Stimulated activated CD4-positive, alpha-beta T cell treated with anti-CD3 and anti-CD28 coated beads, Interleukin-1b, Interleukin-23, amount 100 ng/mL, for 24 hours (primary cell): ENCODE measurements at regions not wholly inside any gene's neighbourhood (a gene's known extent, or its start where the extent isn't known, plus 50 kb on each side); places are given as distances from the start of the nearest gene placed in this dataset.

ENCODE experiments used
- DNase-seq, 4 experiments: peaks; one replicate each; pipeline ENCODE4 v3.0.0-alpha.2; 2020; ENCODE audit warnings: low read depth in 4 of 4, low spot score in 1 of 4

DNA sequence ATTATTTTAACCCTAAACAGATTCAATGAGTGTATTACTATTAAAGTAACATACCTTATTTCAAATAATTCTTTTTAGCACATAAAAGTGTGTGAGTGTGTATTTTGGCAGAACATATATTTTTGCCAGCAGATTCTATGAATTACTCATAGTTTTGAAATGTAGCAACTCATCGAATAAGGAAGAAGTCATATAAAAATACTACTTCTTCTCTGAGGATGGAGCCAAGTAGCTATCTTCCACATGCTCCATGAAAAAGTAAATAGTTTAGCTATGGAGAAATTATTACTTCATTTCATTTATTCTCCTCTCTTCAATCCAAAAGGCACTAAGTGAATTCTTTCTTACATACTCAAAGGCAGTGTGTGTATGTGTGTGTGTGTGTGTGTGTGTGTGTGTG, 1090.4 kb upstream of the CDH6 start:
- DNase-seq: no peak

DNA sequence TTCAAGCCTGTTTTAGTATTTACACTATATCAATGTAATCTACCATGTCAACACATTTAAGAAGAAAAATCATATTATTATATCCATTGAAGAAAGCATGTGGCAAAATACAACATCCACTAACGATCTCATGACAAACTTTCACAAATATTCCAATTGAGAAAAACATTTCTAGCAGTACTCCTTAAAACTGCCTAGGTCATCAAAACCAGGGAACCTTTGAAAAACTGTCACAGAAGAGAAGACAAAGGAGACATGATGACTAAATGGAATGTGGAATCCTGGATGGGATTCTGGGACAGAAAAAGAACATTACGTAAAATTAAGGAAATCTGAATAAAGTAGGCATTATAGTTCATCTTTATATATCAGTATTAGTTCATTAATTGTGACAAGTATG, 1091.3 kb upstream of the CDH6 start:
- DNase-seq: no peak

DNA sequence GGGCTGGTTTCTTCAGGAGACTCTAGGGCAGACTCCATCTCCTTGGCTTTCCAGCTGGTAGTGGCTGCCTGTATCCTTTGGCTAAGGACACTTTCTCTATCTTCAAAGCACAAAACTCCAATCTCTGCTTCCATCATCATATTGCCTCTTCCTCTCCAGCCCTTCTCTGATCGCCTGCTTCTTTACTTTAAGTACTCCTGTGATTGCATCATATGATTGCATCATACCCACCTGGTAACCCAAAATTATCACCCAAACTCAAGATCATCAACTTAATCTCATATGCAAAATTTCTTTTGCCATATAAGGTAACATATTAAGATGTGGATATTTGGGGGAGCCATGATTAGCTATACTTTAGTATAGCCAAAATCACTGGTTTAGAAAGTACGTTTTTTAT, 1092.6 kb upstream of the CDH6 start:
- DNase-seq: no peak

DNA sequence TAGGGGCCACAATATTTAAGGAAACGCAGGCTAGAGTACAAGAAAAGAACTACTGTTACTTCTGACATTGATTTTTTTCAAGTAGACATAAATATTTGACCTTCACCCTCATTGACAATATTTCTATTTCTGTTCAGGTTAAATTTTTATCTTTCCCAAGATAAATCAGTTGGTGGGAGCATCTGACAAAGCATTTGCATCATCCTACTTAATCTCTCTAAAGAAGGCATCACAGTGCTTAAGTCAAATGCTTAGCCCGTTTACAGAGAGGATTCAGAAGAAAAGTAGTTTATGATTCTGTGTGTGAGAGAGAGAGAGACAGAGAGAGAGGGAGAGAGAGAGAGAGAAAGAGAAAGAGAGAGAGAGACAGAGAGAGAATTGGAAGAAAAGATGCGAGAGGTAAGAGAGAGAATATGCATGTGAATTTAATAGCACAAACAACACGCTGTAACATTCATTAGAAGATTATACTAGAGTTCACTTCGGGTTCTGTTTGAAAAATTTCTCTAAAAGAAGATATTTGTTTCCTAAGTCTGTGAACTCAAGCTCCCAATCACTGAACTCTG, 1093.3 kb upstream of the CDH6 start:
- no peak for DNase-seq

DNA sequence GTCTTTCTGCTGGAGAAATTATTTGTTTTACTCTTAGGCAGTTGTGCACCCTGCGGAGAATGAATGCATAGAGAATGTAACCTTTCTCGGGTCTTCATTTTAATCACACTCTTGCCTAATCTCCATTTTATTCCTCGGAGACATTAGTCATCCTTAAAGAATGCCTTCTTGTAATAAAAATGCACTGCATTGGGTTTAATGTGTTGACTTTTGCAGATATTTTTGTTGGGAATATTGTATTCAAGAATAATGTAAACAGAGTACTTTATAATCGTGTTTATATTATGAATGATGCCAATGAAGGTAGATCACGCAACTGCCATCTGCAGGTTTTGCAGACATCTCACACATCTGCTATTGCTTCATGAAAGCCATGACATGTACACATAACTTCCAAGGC, 1093.9 kb upstream of the CDH6 start:
- no peak for DNase-seq

DNA sequence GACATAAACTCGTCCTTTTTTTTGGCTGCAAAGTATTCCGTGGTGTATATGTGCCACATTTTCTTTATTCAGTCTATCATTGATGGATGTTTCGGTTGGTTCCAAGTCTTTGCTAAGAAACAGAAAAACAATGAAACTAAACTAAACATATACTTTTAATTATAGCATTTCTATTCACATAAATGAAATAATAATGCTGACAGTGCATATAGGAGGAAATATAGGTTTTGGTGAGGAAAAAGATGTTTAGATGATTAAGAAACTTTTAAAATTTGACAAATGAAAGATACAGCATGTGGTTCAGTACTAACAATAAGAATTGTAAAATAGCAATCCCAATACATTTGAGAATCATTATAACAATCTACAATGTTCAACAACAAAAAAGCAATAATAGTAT, 1094.5 kb upstream of the CDH6 start:
- no peak for DNase-seq

DNA sequence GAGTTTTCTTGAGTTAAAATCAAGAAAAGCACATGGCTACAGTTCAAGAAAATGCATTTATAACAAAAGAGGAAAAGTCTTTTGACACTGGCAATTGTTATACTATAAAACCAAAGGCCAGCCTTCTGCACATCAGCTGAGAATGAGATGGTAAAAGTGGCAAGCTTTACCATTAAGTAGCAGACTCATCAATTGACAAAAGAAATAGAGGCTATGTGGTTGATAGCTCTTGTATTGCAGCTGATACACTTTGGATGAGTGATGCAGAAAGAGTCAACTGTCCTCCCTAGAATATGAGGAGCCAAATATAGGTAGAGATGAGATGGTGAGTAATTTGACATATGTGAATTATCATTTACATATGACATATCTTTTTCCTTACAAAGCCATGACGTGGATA, 1100.9 kb upstream of the CDH6 start:
- no peak for DNase-seq

DNA sequence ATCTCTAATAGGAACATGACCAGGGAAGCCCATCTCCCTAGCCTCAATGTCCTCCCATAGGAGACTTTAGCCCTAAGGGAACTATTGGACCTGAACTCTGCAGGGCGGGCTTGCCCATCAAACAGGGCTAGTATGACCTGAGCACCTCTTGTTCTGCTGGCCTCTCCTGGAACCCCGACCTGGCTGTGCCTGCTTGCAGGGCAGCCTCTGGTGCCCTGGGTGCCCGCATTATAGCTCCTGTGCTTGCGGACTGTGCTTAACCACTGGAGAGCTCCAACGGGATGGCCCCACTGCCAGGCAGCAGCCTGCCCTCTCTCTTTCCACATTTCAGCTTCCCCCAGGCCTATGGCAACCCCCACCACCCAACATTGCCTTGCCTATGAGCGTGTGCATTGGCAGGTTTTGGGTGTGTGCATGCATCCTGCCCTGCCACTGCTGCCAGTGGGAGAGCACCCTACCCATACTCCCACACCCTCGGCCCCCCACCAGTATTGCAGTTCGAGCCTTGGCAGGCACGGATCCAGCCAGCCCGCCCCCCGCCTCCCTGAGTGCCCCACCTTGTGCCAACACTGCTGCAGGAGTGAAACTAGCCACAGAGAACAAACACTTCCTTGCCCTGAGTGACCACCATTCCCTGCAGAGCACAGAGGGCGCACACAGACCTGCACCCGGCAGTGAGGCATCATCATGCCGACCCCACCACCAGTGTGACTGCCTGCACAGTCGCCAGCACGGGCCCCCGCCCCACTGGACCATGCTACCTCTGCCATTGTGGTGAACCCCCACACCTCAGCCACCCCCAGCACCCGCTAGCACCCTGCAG, 1123.8 kb upstream of the CDH6 start:
- no peak for DNase-seq

DNA sequence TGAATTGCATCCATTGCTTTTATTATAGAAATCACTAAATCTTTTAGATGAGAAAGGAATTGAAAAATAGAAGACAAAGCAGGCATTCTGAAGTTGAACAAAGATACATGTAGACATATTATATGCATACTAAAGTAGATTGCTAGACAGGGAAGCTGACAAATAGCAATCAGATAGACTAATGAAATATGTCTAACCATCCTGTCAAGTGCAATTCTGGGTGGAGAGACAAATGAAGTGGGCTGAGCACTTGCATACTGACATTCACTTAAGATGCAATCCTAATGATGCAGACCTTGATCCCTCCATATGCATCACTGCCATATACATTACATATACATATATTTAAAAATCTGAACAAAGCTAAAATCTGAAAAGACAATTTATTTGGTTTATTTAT, 1130.0 kb upstream of the CDH6 start:
- DNase-seq: no peak

DNA sequence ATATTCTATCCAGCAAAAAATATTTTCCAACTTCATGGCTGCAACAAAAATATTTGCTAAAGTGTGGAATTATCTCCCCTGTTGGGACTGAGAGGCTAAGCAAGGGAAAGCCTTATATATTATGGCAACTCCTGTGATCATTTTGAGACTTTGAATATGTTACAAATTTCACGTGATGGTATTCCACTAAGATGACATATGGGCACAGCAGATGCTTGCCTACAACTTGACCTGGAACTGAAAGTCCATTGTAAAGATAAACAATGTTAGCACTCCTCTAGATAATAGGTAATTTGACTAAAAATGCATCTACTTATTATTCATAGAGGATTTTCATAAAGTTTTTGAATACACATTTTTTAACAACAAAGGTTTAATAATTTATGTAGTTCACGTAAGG, 1141.5 kb upstream of the CDH6 start:
- no peak for DNase-seq

DNA sequence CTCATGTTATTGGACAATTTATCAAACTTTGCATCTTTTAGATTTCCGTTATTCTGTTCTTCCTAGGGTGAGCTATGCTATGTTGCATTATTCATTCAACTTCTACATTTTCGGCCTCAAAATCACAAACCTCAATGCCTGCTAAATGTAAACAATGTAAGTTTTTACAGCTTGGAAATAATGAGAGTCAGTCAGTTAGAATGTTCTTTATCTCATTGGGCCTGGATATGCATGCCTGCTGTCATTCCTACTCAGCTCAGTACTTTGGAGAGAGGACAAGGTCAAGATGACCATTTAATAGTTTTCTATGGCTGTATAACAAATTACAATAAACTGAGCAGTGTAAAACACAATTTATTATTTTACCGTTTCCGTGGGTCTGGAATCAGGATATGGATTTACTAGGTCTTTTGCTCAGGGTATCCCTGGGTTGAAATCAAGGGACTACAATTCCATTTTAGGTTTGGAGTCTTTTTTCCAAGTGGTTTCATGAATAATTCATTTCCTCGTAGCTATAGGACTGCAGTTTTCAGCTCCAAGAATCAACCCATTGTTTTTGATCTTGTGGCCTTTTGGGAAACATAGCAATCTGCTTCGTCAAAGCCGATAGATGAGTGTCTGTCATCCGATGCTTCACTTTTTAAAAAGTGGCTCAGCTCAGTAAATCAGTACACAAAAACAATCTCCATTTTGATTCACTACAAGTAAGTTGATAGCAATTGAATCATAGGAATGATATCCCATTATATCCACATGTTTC, 1143.2 kb upstream of the CDH6 start:
- DNase-seq: no peak

DNA sequence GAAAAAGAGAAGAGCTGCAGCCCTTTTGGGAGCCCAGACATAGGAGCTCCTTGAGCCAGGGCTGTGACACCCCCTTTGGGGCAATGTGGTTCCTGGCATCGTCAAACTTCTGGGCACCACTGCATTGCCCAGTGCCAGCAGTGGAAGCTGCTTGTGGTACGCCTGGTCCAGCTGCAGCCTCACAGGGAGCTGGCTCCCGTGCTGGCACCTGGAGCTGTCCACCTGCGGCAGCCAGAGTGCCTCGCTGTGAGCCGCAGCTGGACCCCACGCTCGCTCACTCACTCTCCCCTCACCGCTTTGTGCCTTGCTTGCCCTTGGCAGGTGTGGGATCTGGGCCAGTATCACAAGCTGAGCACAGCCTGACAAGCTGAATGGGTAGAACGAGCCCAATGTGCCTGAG, 1150.8 kb upstream of the CDH6 start:
- no peak for DNase-seq

DNA sequence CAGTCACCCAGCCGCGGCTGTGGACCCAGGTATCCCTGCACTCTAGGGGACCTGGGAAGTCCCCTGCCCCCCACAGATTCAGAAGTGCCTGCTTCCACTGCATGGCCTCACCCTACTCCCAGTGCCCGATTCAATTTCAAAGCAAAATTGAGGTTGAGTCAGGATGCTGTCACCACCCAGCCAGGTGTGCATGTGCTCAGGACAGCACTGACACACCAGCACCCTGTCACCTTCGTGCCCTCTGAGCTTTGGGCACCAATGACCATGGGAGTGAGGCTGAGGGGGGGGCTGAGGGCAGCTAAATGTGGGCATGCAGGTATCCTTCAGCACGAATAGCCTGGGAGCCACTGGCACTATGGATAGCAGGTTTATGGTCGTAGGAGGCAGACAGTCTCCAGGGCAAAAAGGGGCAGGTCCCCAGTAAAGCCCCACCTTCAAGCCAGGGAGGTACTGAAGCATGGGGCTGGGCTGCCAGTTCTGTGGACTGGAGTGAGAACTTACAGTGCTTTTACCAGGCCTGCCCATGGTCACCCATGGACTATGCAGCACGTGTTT, 1151.6 kb upstream of the CDH6 start:
- no peak for DNase-seq

DNA sequence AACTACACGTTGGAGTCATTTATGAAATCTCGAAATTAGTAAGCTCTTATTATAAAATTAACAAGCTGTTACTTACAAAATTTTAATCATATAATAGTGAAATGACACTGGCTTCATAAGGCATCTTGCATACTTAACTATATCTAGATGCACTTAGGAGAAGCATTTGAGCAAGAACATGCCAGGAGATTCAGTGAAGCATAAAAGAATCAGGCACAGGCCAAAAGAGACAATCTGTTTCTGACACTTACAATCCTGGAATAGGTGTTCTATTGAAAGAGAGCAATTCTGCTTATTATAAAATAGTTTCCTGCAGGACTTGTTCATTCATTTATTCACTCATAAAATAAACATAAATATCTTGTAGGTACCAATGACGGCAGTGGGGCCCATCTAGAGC, 1152.2 kb upstream of the CDH6 start:
- no peak for DNase-seq

DNA sequence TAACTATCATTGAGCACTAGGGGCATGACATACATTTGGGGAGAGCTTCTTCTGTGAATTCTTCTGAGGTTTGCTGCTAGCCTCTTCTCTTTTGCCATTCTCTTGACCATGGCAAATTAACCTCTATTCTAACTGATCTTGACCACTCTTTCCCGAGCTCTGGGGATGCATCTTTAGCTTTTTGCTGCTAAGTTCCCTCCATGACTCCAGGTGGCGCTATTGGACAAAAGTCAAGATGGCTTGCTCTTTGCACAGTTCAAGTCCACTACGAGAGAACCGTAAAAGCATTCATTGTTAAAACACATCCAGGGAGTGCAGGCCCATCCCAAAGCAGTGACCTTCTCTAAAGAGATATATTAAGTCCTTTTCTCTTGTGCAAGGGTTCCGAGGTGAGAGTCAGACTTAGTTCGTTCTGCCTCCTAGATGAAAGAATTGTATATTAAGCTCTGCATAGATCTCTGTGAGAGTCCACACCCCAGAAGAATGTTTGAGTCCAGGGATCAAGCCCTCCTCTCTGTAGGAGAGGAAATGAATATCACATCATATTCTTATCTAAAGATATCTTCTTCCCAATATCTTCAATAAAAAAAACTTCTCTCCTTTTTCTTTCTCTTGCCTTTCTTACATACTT, 1152.9 kb upstream of the CDH6 start:
- DNase-seq: peak in 1 of 4 experiments; percentile 1

DNA sequence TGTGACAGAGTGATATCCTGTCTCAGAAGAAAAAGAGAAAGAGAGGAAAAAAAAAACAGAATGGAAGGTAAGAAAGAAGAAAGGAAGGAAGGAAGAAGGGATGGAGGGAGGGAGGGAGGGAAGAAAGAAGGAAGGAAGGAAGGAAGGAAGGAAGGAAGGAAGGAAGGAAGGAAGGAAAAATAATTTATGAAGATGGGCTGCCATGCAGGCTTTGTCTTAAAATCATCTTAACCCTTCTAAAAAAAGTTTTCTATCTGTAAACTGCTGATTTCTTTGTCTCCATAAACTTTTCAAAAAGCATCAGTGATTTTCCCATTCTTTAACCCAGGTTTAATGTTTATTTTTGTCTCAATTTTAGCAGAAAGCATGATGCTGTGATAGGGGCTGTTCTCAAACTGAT, 1154.1 kb upstream of the CDH6 start:
- no peak for DNase-seq

DNA sequence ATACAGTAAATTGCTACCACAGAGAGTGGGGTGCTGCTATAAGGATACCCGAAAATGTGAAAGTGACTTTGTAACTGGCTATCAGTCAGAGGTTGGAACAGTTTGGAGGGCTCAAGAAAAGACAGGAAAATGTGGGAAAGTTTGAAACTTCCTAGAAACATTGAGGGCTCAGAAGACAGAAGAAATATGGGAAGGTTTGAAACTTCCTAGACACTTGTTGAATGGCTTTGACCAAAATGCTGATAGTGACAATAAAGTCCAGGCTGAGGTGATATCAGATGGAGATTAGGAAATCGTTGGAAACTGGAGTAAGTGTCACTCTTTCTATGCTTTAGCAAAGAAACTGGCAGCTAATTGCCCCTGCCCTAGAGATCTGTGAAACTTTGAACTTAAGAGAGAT, 1158.6 kb upstream of the CDH6 start:
- no peak for DNase-seq

DNA sequence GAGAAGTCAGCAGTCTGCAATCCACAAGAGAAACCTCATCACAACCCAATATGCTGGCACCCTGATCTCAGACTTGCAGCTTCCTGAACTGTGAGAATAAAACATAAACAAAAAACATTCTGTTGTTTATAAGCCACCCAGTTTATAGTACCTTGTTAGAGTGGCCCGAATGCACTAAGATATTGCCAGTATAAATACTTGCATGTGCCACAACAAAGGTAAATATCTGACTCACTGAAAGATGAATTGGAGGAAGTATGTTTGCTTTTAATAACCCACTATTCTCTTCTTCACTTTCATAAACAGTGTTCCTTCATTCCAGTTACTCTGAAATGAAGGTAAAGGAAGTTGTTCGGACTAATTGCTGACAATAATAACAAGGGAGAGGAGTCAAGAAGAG, 1163.4 kb upstream of the CDH6 start:
- no peak for DNase-seq

DNA sequence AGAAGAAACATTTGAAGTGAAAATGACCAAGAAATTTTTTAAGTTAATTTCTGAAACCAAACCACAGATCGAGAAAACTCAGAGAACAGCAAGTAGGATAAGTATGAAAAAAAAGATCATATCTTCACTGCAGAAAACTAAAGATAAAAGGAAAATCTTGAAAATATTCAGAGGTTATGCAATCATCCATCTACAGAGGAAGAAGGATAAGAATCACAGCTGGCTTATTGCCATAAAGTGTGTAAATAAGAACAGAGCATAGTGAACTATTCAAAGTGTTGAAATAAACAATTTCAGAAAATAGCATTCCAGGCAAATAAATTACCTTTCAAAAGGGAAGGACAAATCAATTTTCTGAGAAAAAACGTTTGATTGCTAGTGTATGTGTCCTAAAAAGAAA, 1191.7 kb upstream of the CDH6 start:
- no peak for DNase-seq

DNA sequence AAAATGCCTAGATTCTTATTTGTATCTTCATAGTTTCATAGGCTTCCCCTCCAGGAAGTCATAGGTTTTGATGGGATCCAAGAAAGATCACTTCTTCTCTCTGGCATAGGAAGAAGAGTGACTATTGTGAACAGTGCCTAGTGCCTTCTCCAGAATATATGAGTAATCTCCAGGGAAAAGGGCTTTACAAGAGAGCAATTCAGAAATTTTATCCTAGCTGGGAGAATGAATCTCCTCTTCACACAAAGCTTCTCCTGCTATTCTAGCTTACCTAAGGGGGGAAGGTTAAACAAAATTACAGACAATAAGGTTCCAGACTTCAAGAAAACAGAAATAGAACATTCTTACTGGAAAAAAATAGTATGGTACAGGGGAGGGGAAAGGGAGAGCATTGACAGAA, 1193.3 kb upstream of the CDH6 start:
- no peak for DNase-seq

DNA sequence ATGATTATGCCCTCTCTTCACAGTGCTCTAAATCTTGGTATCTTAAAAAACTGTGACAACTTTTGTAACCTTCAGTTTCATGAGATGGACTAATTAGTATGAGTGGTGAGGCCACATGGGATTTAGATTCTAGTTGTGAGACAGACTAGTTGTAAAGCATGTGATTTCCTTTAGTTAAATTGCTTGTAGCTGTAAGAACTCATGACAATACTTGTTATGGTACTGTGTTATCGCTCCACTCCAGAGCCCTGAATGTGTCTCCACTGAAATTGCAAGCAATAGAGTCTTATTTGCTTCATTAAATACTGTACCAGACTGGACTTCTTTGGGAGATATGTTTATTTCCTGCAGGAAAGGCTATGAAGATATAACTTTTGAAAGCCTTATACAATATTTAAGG, 1198.3 kb upstream of the CDH6 start:
- no peak for DNase-seq

DNA sequence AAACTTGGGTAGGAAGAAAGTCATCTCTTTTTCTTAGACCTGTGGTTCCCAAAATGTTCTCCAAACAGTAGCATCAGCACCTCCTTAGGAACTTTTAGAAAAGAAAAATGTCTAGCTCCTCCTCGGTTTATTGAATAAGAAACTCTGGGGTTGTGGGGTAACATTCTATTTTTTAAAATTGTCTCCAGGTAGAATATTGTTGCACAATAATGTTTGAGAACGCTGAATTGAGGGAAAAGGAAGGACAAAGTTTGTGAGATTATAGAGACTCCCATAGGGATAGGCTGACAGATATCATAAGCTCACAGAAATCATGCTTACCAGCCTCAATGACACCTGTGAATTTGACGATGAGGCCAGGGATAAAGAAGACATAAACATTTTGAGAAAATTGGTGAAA, 1199.0 kb upstream of the CDH6 start:
- DNase-seq: no peak
